ENCODE measurements at regions not wholly inside any gene's neighbourhood (a gene's known extent, or its start where the extent isn't known, plus 50 kb on each side); places are given as distances from the start of the nearest gene placed in this dataset.
"Not testable (repeated sequence)": the region's sequence is repeated elsewhere in the genome, so short reads cannot be mapped to it uniquely, and the experiment has no call there.

DNA sequence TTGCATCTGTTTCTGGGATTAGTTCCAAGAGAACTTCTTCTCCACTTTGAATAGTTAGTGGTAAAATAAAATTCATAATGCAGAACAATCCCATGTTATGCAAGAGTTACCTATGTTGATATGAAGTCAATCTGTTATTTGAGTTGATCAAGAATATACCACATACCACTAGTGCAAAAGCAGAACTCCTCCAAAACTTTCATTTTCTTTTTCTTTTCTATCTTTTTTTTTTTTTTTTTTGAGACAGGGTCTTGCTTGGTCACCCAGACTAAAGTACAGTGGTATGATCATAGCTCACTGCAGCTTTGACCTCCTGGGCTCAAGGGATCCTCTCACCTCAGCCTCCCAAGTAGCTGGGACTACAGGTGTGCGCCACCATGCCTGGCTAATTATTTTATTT is 78.8 kb upstream of the UMPS start:
- TF ChIP-seq CTCF (conservative IDR thresholded peaks at IDR 0.05; ENCODE audit: low read length); EZH2phosphoT487 (IDR thresholded peaks at IDR 0.05; ENCODE audit: borderline replicate concordance, low read depth, low read length): not testable (repeated sequence)

Data from OCI-LY7 (cell line).